HG03097 (cell line): ENCODE measurements at regions not wholly inside any gene's neighbourhood (a gene's known extent, or its start where the extent isn't known, plus 50 kb on each side); places are given as distances from the start of the nearest gene placed in this dataset.

ENCODE experiments used
- ATAC-seq: cut with Tn5 transposase; IDR thresholded peaks from one replicate; pipeline ENCODE4 v1.9.1; 2021; ENCODE audit not compliant: unreplicated experiment, low FRiP score

DNA sequence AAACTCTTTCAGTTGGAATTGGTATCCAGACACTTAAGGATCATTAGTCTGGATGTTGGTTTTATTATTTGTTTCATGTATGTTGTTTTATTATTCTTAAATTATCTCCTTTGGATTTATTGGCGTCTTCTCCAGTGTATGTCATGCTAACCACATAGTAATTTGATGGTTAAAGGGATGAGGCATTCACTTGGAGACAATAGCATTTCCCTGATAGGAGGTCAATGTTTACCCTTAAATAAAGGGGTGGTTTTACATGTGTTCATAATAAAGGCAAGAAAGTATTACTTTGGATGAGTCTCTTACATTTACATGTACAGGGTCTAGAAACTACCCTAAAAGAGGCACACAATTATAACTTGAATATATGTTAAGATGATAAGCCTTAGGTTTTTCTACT is 51.2 kb upstream of the RNF144B start:
- ATAC-seq: no peak

DNA sequence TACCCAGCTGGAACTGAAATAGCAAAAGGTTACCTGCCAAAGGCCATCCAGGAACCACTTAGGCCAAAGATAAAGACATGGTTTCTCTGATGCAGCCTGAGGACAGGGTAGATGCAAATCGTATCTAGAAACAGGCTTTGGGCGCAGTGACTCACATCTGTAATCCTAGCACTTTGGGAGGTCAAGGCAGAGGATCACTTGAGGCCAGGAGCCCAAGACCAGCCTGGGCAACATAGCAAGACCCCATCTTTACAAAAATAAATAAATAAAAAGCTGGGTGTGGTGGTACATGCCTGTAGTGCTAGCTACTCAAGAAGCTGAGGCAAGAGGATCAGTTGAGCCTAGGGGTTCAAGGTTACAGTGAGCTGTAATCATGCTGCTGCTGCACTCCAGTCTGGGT is 52.9 kb upstream of the RNF144B start:
- ATAC-seq: no peak

DNA sequence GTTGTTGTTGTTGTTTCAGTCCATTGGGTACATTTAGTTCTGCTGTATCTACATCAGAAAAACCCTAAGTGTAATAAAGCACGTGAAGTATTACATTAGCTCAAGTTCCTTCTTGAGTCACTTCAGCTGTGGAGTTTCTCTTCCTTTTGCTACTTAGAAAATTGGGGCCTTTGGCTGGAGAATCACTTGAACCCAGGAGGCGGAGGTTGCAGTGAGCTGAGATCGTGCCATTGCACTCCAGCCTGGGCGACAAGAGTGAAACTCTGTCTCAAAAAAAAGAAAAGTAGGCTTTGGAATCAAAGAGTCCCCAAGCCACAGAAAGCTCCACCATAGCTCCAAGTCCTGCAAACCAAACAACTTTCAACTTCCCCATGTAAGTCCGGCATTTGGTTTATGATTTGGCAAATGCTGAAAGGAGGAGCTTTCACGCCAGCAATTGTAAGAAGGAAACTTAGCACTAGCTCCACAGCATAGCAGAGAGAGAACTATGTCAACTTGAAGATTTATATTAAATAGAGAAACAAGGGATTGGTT is 56.5 kb upstream of the RNF144B start:
- ATAC-seq: no peak

DNA sequence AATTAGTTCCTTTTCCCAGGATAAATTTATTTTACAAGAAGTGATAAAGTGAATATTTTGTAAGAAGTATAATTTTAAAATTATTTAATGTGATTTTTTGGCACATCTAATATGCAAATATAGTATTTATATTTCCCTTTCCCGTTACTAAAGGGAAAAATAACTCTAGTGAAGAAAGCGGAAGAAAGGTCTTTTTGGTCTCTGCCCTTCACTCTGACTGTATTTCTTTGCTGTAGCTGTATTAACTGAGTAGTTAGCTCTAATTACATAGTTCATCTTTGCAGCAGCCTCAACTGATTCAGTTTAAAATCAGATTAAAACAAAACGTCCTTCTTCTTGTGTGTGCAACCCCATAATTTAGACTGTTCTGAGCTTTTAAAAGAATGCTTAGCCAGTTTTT is 57.4 kb upstream of the RNF144B start:
- no peak for ATAC-seq

DNA sequence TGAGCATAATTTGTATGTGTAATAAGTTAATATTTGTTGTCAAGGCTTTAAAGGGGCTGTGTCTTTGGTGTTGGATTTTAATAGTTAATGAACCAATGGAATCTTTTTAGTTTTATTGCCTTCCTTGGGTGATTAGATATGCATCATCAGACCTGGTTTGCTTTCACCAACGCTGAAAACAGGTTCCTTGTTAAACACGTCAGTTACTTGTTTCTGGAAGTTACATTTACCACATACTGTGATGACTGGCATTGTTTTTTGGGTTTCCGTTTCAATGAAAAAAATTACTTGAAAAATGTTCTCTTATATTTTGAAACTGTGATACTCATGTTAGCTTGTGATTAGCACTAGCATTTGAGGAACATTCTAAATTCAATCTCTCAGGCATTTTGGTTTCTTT is 58.6 kb upstream of the RNF144B start:
- ATAC-seq: no peak

DNA sequence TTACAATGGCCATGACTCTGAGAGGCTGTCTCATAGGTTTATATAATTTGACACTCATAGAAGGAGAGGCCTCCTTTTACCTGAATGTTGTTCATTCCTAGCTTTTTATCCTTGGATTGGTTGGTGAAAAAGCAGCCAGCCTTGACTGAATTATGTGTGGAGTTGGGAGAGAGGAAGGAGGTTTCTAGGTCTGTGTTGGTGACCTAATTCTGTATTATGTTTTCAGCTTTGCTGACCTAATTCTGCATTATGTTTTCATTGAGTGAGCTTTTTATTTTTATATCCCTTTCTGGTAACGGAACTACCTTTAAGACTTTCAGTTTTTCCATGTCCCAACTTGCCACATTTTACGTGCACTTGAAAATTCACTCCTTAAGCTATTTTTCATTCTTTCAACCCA is 59.1 kb upstream of the RNF144B start:
- ATAC-seq: no peak

DNA sequence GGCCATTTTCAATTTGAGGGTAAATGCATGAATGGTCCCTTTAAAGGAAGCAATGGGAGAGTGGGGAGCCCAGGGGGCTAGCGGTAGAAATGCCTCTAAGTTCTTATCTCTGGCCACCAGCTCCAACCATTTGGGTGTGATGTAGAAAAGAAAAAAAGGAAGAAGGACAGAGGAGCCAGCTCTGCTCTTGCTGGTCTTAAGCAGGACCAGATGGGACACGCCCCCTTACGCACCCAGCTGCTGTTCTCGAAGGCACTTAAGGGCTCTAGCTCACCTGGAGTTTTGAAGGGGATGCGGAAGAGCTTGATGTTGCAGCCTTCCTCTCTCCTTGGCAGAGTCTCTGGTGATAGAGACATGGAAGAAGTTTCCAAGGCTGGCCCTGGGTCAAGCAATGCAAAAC is 59.5 kb upstream of the RNF144B start:
- no peak for ATAC-seq

DNA sequence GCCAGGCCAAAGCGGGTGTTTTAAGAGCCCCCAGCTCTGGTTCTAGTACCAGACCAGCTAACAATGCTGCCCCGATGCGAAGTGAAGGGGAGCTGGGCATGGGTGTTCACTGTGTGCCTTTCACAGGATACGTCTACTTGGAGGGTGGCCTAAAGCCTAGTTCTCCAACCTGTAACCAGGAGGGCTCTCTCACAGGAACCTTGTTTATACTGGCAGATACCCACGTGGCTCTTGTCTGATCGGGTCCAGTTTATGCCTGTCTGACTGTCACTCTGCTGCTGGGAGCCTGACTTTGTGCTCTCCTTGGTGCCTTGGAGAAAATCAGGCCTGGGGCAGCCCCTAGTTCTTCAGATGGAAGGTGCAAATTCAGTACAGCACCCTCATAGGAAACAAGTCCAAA is 60.2 kb upstream of the RNF144B start:
- no peak for ATAC-seq

DNA sequence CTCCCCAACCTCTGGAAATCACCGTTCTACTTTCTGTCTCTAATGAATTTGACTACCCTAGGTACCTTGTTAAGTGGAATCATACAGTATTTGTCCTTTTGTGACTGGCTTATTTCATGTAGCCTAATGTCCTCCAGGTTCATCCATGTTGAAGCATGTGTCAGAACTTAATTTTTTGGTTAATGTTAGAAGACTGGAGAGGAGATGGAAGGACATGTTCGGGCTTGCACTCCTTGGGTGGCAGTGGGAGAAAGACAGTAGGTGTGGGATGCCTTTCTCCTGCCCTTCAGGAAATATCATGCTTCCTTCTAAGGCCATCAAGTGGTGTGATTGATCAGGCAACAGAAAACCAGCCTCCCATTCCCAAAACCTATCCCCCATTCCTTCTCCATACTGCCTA is 61.1 kb upstream of the RNF144B start:
- no peak for ATAC-seq

DNA sequence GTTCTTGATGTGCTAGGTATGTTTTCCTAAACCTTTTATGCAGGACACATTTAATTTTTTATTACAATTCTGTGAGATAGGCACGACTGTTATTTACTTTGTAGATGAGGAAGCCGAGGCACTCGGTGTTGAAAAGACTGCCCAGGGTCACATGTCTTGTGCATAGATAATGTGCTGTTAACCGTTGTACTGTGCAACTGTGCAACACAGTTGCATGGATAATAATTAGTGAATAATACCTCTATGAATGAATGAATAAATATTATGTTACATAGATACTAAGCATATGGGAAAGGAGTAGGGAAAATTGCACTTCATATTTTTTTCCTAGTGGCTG is 60.3 kb upstream of the DEK start:
- ATAC-seq: no peak

DNA sequence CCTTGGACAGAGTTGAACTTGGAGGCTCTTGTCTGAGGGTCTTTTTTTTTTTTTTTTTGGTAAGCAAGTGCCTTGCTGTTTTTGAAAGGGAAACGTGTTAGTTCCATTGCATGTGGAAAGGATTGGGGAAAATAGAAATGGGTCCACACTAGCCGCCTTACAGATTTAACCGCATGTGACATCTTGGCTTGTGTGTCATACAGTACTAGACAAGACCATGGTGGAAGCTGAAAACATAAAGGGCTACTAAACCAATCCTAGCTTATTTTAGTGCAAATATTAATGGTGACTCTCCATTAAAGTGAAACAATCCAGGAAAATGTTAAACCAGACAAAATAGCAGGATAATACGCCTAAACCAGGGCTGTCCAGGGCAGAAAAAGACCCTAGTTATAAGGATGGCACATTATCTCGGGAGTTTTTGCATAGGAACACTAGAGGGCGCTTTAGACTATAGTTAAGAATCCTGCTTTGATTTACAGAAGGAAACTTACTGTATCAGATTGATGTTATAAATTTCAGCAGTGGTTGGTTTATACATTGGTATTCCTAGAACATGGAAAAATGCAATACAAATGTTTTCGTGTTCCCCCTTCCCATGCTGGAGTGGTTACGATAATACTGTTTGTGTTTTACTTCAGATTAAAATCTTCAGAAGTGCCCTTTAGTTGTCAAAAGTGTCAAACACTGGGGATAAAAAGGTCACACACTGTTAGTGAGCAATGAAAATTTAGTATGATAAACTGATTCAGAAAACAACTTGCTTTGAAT is 59.8 kb upstream of the DEK start:
- peak; percentile 56 for ATAC-seq

DNA sequence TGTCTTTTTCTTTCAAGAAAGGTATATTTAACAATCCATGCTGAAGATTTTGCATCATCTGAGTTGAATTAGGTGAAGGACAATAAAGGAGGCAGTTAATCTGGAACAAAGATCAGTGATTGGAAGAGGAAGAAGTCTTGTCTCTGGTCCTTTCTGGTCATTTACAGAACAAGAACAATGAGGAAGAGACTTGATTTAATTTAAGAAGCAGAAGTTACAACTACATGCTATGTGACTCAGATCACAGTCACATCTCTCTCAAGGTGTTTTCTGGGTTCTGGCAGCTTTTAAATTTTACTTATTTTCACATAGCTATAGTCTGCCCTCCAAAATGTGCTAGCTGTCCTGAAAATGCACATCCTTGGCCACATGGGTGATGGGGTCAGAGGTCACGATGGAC is 53.5 kb upstream of the DEK start:
- no peak for ATAC-seq

DNA sequence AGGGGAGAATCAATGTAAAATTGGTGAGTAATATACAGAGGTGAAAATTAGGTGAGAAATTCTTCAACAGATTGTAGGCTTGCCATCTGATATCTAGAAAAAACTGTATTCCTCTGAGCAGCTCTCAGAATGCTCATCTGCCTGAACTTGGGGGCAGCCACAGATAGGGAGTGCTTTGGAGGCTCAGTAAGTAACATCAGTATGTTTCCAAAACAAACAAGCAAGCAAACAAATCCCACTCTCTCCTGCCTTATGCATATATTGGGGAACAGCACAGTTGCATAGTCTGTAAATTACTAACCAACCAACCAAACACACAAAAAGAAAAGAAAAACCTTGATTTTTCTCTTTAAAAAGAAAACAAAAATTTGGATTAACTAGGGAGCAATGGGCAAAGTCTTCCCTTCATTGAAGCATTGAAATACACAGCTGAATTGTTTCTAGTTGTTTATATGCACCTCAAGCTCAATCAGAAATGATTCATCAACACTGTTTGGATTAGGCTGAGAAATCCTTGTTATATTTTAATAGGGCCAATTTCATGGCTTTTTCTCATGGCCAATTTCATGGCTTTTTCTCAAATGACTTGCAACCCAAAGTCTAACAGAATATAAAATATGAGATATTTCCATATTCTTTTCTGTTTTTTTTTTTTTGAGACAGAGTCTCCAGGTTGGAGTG is 50.1 kb upstream of the DEK start:
- ATAC-seq: no peak
